GM18873 (cell line): ENCODE measurements at regions not wholly inside any gene's neighbourhood (a gene's known extent, or its start where the extent isn't known, plus 50 kb on each side); places are given as distances from the start of the nearest gene placed in this dataset.

Experiments
- ATAC-seq: cut with Tn5 transposase; IDR thresholded peaks from one replicate; pipeline ENCODE4 v1.9.1; 2021; ENCODE audit warnings: mild to moderate bottlenecking, moderate library complexity, moderate number of reproducible peaks; ENCODE audit not compliant: unreplicated experiment, low FRiP score

DNA sequence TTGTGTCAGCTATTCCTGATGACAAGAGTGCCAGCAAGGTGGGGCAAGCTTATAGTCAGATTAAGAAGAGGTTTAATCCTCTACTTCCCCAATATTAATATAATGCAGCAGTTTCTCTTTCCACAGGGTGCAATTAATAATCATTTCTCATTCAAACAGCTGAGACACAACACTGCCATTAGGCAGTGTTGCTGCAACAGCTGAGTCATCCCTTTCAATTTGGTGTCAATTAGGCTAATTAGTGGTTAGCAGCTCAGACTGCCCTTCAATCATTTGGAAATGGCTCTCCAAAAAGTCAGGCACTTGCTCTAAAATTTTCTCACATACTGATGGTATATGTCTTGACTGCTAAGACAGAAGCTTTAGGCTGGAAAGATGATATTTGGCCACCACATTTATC is 265.7 kb upstream of the FAM241A start:
- ATAC-seq = no peak

DNA sequence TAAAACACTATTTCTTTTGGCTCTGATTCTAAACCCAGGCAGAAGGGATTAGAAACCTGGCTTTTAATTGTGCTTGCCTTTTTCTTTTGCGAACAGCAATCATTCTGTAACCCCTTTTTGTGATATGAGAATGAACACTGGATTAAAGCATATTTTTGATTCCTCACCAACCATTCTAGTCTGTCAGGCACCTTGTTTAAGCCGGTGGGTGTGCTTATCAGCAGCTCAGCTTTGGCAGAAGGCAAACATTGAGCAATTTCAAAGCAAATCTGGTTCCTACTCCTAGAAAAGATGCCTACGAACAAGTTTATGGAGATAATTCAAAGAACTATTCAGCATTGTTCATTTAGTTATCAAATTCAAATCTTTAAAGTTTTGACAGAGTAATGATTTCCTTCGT is 265.1 kb upstream of the FAM241A start:
- no peak for ATAC-seq

DNA sequence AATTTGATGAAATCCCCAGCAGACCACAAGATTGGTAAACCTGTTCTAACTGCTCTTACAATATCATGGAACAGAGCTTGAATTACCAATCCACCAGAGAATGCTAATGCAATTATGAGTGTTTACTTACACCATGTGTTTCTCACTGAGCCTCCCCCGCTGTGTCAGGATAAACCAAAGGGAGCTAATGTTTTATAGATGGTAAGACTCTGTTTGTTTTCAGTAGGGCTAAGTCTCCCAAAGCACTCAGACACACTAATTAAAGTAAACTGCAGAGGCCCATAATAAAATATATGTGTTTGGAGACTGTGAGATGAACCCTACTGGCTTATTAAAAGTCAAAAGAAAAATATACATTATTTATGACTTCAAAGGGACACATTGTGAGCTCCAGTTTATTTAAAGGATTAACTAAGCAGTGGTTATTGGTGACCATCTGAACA is 261.7 kb upstream of the FAM241A start:
- ATAC-seq = no peak

DNA sequence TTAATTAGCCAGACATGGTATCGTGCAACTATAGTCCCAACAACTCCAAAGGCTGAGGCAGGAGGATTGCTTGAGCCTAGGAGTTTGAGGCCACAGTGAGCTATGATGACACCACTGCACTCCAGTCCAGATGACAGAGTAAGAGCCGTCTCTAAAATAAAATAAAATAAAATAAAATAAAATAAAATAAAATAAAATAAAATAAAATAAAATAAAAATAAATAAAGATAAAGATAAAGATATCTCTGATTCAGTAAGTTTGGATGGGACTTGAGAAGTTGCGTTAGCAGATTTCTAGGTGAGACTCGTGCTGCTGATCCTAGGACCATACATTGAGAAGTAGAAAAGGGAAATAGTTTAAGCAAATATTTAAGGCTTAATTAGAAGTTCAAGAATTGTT is 254.8 kb upstream of the FAM241A start:
- no peak for ATAC-seq

DNA sequence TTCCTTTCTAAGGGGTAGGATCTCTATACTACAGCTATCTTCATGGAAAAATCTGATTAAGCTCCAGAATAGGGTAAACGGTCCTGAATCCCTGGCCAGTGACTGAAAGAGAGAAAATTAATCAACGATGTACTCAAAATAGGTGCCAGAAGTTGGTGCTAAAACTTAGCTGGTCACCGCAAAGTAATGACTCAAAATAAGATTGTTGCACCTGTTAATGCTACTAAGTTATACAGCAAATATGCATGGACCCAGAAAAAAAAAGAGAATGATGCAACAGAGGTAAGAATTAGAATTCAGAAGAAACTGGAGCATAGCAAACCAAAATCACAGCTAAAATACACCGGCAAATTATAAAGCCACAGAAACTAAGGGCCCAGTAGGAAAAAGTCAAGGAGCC is 239.7 kb upstream of the FAM241A start:
- peak; percentile 88 for ATAC-seq

DNA sequence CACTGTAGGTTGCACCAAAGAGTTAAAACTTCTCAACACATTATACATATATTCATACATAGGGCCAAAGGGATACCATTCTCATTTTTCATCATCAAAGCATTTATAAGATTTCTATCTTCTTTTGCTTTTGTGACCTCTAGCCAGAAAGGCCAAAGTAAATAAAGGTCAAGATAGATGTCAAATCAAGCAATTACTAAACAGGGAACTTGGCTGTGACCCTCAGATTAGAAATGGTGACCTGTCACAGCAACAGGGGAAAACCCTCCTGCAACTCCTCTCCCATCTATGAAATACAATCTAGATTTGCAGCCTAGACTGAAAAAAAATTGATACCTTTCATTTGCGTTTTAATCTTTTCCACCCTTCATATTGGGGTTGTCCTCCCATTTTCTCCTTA is 225.6 kb upstream of the FAM241A start:
- ATAC-seq = no peak

DNA sequence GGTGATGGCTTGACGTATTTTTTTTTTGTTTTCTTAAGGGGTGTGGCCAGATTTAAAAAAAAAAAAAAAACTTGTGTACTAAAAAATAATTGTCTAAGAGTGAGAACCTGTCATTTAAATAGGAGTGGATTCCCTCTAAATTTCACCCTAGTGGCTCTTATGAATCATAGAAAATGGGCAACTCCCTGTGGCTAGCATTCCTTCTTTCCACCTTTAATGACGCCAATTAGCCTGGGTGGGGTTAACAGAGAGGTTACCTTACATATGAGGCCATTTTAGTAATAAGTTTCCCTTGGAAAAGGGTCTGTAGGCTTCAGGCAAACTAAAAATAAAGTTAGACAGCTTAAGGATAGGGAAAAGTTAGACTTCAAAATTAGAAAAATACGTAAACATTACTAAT is 223.5 kb upstream of the FAM241A start:
- ATAC-seq = no peak

DNA sequence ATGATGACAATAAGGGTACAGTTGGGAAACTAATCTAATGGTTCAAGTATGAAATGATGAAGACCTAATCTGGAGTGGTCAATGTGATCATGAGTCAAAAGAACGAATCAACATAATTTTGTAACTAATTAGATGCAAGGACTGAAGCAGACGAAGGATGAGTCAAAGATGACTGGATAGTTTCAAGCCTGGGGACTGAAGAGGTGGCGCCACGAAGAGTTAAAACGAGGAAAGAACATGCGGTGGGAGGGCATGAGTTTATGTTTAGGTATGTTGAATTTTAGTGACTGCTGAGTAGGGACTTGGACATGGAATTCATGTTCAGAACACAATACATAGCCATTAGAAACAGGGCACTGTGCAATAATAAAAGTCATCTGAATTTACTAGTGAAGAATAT is 221.5 kb upstream of the FAM241A start:
- ATAC-seq = no peak

DNA sequence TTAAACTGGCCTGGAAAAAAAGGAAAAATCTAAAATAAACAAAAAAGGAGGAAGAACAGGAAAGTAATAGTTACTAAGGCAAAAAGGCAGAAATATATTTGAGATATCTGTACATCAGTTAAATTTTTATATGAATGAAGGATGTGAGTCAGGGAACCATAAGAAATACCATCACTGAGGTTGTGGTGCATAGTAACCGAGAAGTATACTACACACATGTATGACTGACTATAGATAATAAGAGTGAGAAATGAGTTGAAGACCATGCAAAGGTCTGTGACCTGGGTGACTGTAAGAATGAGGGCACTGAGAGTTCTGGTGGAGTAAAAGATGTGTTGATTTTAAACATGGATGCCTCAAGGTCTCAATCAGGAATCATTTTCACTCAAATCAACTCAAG is 220.6 kb upstream of the FAM241A start:
- ATAC-seq = no peak

DNA sequence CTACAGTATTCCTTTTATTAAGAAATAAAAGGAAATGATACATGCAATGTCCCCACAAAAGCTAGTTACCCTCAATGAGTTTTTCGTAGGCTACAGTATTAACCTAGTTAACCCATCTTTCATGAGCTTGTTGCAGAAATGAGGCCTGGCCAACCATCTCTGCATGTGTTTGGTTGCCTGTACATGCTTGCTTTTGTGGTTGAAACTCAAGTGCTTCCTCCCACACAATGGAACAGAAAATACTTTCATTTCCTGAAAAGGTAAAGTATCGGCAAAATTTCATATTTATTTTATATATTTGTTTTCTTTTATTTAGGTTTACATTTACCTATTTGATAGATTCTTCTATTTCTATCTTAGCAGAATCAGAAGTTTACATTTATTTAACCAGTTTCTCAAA is 214.6 kb upstream of the FAM241A start:
- peak; percentile 97 for ATAC-seq

DNA sequence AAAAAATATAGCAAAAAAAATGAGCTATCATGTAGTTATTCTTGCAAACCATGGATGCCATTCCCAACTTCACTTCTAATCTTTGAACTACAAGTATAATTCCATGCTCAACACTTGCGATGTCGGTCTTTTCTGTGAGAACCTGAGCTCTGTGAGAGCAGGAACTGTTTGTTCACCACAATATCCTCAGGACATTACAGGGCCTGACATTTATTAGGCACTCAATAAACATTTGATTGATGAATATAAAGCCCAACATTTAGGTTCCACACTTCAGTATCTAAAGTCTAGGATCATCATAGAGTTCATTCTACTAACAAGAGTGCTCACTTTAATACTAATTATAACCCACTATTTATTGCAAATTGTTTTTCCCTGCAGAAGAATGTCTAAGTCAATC is 211.6 kb upstream of the FAM241A start:
- no peak for ATAC-seq

DNA sequence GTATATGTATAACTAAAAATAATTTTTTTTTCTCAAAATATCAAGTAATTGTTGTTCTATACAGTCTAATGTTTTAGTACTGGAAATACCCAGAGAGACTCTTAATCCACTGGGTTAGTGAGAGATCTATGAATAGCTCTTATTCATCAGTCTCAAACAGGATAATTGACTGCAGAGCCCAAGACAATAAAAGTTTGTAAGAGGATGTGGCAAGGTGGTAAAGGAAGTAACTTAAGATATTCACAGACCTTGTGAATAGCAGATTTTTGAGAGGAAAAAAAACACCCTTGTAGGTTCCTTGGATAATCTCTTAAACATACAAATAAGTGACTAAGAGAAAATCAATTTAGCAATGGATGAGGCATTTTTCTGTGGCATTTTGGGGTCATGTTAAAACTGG is 210.9 kb upstream of the FAM241A start:
- ATAC-seq = no peak

DNA sequence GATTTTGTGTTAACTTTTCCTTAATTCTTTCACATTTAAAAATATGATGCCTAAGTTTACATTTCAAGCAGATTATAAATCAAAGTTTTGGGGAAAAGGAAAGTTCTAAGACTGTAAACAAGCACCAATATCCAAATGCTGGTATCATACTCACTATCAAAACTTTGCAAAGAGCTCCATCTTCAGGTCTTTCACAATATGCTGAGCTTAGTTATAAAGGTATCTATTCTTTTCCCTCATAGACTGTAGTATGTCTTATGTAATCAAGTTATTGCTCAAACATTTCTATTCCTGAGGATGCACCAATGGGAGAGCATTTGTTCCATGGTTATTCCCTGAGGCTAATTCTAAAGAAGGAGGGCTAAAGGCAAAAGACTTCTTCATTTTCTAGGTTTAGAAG is 207.9 kb upstream of the FAM241A start:
- ATAC-seq = peak; percentile 75

DNA sequence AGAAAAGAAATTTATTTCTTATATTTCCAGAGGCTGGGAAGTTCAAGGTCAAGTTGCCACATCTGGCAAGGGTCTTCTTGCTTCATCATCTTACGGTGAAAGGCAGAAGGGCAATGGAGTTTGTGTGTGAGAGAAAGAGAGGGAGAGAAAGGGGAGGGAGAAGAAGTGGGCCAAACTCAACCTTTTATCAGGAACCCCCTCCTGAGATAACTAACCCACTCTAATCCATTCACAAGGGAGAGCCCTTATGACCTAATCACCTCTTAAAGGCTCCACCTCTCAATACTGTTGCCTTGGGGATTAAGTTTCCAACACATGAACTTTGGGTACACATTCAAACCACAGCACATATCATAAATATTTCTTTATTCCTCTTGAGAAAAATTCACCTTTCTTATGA is 203.3 kb upstream of the FAM241A start:
- ATAC-seq = no peak

DNA sequence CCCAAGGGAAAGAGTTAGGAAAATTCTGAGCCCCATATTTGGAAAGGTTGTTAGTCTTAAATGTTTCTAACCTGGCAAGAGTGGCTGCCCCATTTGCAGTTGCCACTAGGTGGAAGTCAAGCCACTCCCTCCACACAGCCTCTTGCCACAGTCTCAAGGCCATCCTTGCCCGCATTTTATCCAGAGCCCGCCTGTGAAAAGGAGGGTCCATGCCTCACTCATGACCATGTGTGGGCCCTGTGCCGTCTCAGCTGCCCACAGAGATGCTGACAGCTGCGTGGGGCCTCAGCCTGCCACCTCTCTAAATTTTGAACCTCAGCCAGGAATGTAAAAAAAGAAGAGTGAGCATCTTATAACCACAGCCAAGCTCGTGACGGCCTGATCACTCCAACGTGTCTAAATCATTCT is 201.5 kb upstream of the FAM241A start:
- peak; percentile 64 for ATAC-seq

DNA sequence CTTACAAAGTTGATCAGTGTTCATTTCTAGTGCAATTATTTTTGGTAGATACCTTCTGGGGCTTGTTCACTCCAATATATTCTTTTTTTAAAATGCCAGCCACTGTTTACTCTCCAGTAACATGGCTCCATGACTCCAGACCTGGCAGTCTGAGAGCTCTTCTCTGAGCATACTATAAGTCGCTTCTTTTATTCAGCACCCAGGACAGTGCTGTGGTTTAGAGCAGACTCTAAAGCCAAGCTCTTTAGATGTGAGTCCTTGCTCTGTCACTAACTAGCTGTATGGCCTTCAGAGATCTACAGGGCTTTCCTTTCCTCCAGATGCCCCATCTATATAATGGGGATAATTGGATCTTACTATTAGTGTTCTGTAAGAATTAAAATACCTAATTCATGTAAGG is 200.2 kb upstream of the FAM241A start:
- ATAC-seq = no peak

DNA sequence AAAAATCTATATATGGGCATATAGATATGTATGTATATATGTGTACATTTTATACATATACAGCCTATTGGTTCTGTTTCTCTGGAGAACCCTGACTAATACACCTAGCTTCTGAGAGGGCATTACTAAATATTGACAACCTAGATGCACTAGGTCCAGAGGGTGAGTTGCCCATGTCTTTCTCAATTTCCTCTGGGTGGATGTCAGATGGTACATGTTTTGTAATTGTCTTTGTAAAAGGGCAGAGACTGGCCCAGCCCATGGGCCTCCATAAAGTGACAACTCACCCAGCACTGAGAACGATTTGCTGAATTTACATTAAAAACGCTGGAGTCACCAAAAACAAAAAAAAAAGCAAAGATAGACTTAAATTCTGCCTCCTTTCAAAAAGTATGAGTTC is 198.5 kb upstream of the FAM241A start:
- no peak for ATAC-seq

DNA sequence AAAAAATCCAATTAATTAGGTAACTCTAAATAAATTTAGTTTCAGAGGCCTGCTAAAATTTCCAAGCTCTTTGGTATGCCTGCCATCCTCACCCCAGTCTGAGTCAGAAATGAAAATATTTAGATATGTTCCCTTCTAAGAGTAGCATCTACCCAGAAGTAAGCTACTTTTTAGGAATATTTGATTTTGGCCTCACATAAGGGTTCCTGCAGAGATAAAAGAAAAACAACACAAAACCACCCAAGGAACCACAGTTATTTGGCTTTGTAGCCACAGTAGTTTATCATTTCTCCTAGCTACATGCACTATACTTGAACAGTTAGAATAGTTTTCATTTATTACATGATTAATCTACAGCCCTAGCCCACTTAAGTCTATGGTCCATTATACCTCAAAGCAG is 192.6 kb upstream of the FAM241A start:
- ATAC-seq = no peak

DNA sequence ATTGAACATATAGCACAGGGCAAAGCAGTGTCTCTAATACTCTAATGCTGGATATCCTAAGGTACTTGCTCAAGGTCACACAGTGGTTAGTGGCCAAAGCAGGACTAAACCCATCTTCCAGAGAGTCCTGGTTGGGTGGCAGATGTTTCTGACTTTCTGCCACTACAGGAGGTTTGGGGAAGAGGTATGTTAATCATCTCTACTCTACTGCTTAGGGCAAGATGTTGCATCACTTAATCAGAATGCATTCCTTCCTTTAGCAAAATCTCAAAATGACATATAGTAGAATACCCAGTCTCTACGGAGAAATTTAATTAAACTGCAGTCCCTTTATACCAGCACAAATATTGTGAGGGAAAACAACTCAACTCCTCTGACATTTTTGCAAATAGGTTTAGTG is 190.7 kb upstream of the FAM241A start:
- ATAC-seq = no peak

DNA sequence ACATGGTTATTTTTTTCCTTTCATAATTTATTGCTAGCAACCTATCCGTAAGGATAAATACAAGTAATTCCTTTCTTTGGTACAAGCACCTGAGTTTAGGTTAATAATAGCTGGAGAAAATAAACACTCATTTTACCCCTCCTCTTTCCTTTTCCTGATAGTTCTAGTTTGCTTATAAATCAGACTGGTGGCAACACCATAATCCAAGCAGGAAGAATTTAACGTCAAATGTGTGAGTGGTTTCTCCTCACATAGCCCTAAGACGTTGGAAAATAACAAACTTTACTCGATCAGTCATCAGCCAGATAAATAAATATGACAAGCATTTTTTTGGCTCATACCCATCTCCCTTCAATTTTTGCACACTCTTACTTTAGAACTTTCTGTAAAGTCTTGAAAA is 190.3 kb upstream of the FAM241A start:
- ATAC-seq = no peak

DNA sequence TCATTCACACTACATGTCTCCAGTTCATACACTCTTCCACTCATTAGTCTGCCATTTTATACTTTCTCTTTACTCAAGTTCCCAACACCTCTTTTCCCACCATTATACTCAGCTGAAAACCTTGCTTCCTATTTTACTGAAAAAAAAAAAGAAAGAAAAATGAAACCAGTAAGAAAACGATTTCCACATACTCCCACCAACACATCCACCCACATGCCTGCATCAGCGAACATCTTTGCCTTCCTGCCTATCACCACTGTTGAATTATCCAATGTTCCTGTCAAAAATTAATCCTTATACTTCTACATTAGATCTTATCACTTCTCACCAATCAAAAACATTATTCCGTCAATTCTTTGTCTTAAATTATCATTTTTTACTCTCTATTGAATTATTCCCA is 188.1 kb upstream of the FAM241A start:
- ATAC-seq = no peak

DNA sequence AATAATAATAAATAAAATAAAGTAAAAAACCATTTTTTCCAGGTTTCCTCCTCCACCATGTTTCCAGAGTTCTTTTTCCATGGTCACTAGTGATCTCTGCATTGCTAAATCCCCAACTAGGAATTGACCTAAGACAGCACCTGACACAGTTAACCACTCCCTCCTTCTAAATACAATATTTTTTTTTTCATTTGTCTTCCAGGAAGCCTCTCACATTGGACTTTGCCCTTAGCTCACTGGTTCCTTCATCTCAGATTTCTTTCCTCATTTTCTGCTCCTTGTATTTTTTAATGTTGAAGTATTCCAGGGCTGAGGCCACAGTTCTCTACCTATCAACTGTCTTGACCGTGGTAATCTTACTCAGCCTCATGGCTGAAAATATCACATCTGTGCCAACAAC is 187.3 kb upstream of the FAM241A start:
- ATAC-seq = no peak

DNA sequence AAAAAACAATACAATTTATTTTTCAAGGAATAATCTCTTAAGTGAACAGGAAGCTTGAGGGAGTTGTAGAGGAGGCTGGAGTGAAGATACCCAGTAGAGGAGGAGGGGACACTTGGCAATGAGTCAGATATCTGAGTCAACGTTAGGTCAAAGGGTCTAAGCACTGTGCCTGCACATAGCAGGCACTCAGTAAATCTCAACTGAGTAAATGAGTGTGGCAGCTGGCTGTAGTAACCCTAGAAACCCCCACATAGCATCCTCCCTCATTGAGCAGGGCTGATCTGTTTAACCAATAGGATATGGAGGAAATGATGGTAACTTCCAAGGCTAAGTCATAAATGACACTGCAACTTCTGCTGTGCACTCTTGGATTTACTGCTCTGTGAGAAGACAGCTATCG is 186.0 kb upstream of the FAM241A start:
- peak; percentile 40 for ATAC-seq
